GM21515 (cell line): ENCODE measurements at regions not wholly inside any gene's neighbourhood (a gene's known extent, or its start where the extent isn't known, plus 50 kb on each side); places are given as distances from the start of the nearest gene placed in this dataset.

Experiments used
- ATAC-seq: cut with Tn5 transposase; IDR thresholded peaks from one replicate; pipeline ENCODE4 v1.9.1; 2021; ENCODE audit not compliant: unreplicated experiment

GRCh38 chr20:7387638-7388193 is 552.5 kb downstream of the HAO1 start:
- ATAC-seq: no peak

DNA sequence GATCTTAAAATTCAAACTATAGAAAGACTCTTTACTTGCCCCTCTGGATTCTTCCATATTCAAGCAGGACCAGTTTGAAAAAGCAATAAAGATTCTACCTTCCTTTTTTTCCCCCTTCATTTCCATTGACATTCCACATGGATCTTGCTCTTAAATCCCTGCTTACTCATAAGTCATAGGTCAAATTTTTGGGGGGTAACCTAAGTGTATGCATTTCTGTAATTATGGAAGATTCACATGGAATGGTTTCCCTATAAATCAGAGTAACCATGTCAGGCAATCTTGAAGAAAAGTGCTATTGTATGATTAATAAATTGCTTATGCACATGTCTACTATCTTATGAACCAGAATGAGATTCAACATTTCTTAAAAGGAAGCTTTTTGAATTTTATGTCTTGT is 551.0 kb downstream of the HAO1 start:
- no peak for ATAC-seq

DNA sequence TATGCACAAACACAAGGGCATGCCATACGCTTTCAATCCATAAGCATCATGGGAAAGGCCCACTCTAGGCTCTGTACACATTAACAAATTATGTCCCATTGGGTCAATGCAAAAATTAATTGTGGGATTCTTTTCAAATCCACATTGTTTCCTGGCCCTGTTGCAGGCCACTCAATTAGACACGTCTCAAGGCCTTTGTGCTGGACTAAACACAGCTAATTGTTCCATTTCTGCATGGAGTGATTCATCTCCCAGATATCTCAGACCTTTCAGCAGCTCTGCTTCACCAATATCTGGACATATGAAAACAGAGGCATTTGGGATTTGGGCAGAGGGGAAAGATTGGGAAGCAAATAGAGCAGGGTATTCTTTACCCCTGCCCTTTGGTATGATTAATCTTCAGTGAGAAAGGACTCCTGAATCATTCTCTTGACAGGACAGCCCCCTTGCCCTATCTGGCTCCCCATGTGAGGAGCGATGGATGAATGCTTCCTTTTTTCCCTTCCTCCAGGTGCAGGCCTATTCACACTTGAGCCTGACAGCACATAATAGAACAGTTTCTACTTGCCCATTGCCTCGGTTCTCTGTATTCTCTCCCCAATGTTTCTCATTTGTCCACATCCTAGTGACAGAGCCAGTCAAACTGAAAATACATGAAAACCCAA is 547.6 kb downstream of the HAO1 start:
- ATAC-seq: no peak

DNA sequence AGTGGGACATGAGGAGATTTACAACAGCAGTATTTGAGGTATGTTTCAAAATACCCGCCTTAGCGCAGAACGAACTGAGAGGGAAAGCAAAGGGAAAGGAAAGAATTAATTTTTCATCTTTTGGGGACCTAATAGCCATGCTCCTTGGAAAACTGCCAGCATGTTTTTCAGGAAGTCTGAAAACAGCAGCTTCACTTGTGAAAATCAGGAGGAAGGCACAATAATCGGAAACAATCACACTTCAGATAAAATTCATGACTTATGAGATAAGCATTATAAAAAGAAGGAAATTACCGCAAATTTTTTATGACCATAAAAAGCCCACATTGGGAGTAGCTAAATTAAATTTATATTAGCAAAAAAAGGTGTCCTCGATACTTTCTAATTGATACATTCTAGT is 541.1 kb downstream of the HAO1 start:
- ATAC-seq: no peak

DNA sequence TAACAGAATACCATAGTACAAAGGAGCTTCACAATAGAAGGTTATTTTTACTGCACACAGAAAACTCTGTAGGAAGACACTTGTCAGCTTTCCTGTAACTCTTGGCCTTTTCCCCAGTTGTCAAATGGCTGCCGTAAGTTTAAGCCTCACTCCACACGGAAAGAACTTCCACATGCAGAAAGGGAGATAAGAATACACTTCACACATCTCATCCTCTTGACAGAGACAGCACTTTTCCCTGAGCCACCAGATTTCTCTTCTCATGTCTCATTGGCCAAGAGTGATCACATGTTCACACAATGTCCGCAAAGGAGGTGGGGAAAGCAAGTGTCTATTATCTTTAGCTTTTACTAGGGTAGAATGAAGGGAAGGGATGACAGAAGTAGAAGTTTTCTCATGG is 540.7 kb downstream of the HAO1 start:
- no peak for ATAC-seq

GRCh38 chr20:7406671-7407070 is 533.6 kb downstream of the HAO1 start:
- no peak for ATAC-seq

- no peak for ATAC-seq
These were observed 530.1 kb downstream of the HAO1 start for GRCh38 chr20:7410150-7410549.

DNA sequence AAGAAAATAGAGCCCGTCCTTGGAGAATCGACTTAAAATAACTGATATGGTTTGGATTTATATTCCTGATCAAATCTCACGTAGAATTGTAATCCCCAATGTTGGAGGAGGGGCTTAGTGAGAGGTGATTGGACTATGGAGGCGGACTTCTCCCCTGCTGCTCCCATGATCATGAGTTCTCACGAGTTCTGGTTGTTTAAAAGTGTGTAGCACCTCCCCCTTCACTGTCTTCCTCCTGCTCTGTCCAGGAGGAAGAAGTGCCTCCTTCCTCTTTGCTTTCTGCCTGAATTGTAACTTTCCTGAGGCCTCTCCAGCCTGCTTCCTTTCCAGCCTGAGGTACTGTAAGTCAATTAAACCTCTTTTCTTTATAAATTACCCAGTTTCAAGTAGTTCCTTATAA is 529.2 kb downstream of the HAO1 start:
- no peak for ATAC-seq

- ATAC-seq: no peak
These were observed 524.8 kb downstream of the HAO1 start for GRCh38 chr20:7415427-7415826.

- ATAC-seq: no peak
These were observed 523.9 kb downstream of the HAO1 start for GRCh38 chr20:7416382-7416781.

DNA sequence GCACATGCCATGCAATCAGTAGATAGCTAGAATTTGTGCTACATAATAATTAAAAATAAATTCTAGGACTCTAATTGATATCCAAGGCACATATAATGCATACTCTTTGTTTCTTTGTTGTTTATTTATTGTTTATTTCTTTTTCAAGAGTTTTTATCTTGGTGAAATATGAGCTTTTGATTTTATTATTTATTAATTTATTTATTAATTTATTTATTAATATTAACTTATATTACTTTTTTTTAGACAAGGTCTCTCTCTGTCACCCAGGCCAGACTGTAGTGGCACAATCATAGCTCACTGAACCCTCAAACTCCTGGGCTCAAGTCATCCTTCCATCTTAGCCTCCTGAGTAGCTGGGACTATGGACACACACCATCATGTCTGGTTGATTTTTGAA is 519.9 kb downstream of the HAO1 start:
- ATAC-seq: no peak

DNA sequence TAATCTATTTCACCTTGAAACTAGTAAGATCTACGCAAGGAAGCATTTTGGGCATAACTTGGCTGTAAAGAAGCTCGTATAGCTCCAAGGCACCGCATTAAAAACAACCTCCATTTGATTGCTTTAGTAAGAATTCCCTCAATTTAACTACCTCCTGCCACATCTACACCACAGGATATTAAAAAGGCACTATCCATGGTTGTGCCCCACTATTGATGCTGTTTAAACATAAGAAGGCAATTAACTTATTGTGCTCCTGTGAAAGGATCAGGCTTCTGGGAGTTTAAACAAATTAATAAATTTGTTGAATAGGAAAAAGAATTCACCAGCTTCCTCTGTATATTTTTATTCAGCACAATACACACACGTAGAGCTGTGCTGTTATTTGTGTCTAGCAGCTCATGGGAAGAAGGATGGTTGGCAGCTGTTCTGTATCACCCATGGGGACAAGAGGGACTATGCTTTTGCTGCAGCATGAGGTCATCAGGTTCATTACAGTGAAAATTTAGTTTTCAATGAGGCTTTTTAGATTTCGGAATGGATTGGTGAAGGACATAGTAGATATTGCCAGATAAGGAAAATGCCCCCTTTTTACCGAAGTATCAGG is 513.3 kb downstream of the HAO1 start:
- ATAC-seq: no peak

DNA sequence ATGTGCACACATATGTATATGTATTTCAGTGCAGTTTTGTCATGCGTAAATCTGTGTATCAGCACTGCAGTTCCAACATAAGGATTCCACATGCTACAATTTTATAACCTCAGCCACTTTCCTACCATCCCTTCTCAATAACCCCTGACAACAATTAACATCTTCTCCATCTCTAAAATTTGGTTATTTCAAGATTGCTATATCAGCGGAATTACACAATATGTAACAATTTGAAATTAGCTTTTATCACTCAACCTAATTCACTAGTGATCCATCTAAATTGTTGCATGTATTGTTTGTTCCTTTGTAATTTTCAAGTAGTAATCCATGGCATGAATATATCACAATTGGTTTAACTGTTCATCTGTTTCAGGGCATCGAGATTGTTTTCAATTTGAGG is 511.3 kb downstream of the HAO1 start:
- no peak for ATAC-seq

GRCh38 chr20:7432612-7433011 is 507.6 kb downstream of the HAO1 start:
- ATAC-seq: no peak

GRCh38 chr20:7437311-7437710 is 502.9 kb downstream of the HAO1 start:
- no peak for ATAC-seq

DNA sequence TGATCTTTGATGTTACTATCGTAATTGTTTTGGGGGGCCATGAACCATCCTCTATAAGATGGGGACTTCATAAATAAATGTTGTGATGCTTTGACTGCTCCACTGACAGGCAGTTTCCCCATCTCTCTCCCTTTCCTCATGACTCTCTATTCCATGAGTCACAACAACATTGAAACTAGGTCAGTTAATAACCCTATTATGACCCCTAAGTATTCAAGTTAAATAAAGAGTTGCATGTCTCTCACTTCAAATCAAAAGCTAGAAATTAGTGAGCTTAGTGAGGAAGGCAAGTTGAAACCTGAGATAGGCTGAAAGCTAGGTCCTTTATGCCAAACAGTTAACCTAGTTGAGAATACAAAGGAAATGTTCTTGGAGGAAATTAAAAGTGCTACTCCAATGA is 491.0 kb downstream of the HAO1 start:
- ATAC-seq: no peak

DNA sequence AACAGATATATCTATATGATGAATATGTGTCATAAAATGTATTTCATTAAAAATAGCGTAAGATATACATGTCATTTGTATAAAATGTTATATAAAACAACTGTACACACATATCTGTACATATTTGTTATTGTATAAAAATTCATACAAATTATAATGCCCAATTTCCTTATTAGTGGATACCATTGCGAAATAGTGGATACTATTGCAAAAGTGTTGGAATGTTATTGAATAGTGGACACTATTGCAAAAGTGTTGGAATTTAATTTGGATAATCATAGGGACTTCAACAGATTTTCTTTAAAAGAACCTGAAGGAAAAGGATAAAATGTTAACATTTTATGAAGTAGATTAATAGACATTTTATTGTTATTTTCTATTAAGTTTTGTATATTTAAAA is 487.4 kb downstream of the HAO1 start:
- no peak for ATAC-seq

GRCh38 chr20:7454047-7454446 is 486.2 kb downstream of the HAO1 start:
- no peak for ATAC-seq

GRCh38 chr20:7458459-7458858 is 481.8 kb downstream of the HAO1 start:
- ATAC-seq: no peak

GRCh38 chr20:7459083-7459482 is 481.2 kb downstream of the HAO1 start:
- no peak for ATAC-seq

DNA sequence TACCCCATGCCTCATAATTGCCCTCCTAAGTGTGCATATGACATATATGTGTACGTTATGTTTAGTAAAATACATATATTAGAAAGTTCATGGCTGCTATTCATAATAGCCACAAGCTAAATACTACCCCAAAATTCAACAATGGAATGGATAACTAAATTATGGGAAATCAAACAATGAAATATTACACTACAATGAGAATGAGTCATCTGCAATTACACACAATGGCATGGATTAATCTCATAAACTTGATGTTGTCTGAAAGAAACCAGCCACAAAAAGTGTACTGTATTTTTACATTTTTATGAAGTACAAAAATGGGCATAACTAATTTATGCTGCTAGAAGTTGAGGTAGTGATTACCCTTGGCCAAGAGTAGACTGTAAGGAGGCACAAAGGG is 477.0 kb downstream of the HAO1 start:
- no peak for ATAC-seq

GRCh38 chr20:7470912-7471311 is 469.3 kb downstream of the HAO1 start:
- no peak for ATAC-seq

- no peak for ATAC-seq
These were observed 450.0 kb downstream of the HAO1 start for GRCh38 chr20:7490288-7490687.
